GM19468 (cell line): ENCODE measurements at regions not wholly inside any gene's neighbourhood (a gene's known extent, or its start where the extent isn't known, plus 50 kb on each side); places are given as distances from the start of the nearest gene placed in this dataset.
"Not testable (repeated sequence)": the region's sequence is repeated elsewhere in the genome, so short reads cannot be mapped to it uniquely, and the experiment has no call there.

ENCODE experiments used
- ATAC-seq: cut with Tn5 transposase; IDR thresholded peaks from one replicate; pipeline ENCODE4 v1.9.1; 2021; ENCODE audit warnings: mild to moderate bottlenecking, moderate library complexity, moderate number of reproducible peaks; ENCODE audit not compliant: unreplicated experiment; ENCODE audit errors: extremely low read depth

DNA sequence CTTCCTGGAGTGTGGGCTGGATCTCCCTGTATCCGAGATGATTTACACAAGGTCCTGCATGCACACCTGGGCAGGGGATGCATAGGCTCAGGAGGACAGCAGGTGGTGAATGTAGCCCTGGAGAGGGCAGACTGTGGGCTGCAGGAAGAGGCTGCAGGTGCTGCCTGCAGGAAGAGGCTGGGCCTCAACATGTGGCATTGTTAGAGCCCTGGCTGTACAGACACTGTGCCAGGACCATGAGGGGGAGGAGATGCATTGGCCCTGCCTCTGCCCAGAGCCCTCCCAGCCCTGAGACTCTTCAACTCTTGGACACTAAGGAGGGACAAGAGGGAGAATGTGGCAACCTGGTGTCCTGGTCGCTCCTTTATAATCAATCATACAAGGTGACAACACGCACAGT is 392.8 kb downstream of the TNS1 start:
- ATAC-seq: no peak

DNA sequence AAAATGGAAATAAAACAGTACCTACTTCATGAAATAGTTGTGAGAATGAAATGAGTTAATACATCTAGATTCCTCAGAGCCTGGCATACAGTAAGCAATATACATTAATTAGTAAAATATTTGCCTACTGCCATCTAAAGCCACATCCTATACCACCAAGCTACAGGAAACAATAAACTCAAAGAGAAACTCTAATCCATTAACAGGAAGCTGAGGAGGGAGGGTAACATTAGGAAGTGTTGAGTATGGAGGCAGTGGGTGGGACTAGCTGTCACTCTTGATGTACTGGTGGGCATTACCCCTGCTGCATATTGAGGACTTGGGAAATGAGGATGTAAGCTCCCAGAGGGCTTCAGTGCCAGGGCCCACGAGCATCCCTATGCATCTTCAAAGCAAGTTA is 396.5 kb downstream of the TNS1 start:
- no peak for ATAC-seq

DNA sequence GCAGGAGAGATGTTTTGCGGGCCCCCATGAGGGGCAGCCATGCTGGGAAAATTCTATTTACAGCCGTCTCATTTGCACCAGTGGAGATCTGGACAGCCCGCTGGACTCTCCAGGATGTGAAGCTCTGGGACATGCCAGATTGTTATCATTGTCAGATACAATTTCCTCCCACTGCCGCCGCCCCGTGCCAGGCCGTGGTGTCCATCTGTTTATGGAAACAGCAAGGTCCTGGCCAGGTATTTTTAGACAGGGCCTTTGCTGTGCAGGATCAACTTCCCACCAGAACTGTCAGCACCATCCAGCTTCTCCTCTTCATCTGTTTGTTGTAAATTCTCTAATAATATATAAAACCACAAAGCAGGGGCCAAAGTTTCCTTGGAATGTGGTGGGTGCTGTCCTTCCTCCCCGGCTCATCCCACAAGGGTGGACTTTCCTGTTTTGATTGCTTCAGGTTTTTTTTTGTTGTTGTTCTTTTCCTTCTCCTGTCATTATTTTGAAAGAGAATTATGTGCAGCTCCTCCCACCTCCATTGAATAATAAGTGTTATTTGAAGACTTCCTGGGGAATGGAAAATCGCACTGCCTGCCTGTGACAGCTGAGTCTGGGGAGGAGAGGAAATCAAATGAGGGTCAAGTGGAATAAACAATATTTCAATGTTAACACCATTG is 398.1 kb downstream of the TNS1 start:
- no peak for ATAC-seq

DNA sequence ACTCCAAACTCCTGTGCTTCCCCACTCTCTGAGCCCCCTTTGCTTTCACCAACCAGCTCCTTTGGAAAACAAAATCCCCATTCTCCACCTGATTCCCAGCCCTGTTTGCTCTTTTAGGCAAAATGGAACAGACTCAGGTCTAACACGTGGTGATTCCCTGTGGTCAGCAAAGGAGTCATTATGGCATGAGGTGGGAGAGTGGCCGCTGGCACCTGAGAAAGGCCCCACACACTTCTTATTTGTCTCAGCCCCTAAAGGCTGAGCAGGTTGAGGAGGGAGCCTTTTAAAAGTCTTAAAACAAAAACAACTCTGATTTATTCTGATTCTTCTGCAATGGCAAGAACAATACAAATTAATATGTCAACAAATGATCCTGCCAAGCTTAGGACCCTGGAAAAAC is 401.2 kb downstream of the TNS1 start:
- ATAC-seq: no peak

DNA sequence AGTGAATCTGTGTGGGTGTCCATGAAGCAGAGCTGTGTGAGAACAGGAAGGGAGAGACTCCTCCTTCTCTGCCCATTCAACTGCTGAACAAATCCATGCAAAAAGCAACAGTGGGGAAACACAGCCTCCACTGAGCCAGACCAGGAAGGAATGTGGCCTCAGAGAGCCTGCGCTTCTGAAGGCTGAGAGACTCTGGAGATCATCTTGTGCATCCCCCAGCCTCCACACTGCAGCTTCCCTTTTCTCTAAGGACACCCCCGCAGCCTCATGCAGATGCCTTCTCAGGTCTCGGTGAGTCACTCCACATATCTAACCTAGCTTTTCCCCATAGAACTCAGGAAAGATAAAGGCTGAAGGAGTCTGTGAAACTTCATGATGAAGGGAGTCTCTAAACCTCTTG is 402.9 kb downstream of the TNS1 start:
- ATAC-seq: no peak

DNA sequence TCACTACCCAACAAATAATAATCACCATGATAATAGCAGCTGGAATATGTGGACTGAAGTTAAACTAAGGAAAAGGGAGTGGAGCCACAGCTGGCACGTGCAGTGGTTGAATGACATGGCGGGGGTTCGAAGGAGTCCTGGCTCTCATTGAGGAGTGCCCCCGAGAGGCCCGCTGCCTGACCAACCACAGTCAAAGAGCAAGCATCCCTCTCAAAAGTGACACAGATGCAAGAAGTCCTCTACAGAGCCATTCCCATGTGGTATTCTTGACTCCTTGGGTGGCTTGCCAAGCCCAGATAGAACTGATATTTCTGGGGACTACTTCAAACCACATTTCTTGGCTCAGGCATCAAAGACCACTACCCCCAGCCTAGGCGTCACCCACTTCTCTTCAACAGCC is 405.1 kb downstream of the TNS1 start:
- ATAC-seq: no peak

DNA sequence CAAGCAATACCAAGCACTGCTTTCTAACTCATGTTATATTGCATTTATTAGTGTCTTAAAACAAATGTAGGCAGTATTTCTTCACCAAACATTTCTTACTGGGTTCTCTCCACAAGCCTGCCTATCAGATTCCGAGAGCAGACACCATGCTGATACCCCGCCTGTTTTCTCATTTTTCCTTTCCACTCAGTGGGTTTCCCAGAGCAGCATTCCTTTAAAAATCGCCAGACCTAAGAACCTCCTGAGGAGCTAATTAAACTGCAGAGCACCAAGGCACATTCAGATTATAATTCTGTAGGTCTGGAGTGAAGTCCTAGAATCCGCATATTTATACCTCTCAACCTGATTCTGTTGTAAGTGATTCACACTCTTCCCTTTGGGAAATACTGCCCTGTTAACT is 405.6 kb downstream of the TNS1 start:
- no peak for ATAC-seq

DNA sequence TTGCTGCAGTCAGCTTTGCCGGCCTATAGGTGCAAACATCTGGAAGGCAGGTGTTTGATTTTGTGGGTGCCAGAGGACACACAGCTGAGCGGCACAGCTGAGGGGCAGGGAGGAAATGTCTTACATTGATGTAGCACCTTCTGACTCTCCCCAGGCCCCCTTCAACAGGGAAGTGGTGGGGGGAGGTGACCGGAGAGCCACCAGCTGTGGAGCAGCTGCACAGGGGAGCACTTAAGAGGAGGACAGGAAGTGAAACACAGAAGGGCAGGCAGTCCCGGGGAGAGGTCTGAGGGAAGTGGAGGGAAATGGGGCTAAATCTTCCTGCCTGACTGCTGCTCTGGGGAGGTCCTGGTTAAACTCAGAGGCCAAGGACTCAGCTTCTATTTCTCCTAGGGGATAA is 409.1 kb downstream of the TNS1 start:
- no peak for ATAC-seq

DNA sequence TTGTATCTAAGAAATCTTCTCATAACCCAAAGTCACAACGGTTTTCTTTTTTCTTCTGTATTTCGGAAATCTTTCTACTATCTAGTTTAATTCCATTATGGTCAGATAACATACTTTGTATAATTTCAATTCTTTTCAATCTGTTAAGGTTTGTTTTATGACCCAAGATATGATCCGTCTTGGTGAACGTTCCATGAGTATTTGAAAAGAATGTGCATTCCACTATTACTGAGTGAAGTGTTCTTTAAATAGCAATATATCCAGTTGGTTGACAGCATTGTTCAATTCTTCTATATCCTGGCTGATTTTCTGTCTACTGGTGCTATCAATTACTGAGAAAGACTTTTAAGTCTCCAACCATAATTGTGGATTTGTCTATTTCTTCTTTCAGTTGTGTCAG is 414.5 kb downstream of the TNS1 start:
- ATAC-seq: no peak

DNA sequence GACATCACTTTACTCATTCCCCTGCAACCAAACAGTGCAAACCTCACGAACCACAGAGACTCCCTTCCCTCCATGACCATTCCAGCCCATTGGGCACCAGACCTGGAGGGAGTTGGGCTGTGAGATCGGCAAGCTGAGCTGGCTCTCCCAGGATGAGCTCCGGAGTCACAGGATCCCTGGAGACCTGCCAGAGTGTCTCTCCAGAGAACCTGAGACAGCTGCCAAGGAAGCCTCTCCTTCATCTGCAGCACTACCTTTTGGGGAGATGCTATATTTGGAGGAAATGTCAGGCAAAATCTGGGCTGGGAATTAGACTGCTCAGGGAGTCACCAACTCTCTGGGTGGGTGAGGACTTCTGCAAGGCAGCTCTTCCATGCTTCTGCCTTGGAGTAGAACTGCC is 417.4 kb downstream of the TNS1 start:
- ATAC-seq: no peak

DNA sequence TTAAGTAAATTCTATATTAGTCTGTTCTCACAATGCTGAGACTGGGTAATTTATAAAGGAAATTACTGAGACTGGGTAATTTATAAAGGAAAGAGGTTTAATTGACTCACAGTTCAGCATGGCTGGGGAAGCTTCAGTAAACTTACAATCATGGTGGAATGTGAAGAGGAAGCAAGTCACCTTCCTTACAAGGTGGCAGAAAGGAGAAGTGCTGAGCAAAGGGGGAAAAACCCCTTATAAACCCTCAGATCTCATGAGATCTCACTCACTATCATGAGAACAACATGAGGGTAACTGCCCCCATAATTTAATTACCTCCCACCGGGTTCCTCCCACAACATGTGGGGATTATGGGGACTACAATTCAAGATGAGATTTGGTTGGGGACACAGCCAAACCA is 422.4 kb downstream of the TNS1 start:
- not testable (repeated sequence) for ATAC-seq

DNA sequence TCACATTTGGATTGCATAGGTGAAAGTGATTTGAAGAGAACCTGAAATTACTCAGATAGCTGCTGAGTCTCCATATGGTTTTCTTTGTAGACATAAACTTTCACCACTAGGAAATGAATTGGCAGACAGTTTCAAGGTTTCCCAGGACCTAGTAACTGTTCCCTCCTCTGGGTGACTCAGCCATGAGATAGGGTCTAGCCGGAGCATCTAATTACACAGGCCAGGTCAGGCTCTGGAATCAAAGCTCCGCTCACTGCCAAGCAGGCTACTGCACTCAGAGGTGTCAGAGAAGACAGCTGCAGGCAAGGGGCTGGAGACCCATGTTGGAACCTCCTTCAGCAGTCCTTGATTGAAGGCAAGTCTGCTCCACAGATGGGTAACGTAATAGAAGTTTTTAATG is 429.2 kb downstream of the TNS1 start:
- no peak for ATAC-seq

DNA sequence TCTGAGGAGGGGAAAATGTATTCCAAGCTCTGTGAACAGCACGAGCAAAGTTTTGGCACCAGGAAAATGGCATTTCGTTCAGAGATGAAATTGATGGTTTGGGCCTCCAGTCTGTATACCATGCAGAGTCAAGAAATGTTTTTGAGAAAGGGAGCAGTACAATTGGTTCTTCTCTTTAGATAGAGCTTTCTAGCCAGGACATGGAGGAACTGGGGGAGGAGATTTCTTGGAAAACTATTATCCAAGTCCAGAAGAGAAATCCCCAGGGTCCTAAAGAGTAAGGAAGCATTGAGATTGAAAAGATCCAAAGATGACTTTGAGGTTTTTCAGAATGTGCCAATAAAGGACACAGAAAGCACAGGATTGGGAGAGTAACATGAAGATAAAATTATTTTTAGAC is 432.4 kb downstream of the TNS1 start:
- no peak for ATAC-seq

DNA sequence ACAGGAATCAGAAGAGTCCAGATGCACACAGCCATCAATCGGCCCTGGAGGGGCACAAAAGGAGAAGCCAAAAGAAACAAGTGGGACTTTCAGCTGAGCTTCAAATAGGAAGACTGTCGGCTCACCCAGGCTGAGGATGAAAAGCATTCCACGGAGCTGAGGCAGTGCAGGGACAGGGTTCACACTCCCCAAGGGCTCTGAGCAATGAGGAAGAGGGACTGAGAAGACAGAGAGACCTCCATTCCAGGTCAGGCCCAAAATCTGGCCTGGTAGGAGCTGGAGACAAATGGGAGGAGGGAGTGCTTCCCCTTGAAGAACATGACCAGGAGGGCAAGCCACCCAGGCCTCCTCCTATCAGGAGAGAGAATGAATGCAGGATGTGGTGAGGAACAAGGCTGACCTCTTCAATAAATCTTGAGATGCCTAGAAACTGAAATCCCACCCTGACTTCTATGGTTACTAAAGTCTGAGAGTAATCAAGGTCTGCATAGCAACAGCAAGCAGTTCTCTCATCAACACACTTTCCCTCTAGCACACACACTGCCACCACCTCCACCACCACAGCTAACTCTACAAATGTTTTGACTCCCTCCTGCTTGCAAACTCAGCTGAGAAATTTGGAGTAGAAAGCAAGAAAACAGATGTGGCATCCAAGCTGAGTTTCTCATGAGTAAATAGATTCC is 434.4 kb downstream of the TNS1 start:
- ATAC-seq: no peak

DNA sequence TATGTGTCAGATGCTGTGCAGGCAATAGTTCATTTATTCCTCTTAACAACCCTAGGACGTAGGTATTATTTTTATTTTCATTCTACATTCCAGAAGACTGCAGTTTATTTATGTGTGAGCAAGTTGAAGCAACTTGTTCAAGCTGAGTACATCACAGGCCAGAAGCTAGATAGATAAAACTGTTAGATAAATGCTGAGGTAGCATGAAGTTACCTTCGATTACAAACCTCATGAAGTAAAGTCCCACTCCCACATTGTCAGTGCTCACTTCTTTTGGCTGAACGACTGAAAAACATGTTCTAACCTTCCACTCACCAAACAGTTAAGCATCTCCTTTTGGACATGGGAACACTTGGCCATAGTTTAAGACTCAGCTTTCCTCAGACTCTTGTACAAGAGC is 439.2 kb downstream of the TNS1 start:
- no peak for ATAC-seq

DNA sequence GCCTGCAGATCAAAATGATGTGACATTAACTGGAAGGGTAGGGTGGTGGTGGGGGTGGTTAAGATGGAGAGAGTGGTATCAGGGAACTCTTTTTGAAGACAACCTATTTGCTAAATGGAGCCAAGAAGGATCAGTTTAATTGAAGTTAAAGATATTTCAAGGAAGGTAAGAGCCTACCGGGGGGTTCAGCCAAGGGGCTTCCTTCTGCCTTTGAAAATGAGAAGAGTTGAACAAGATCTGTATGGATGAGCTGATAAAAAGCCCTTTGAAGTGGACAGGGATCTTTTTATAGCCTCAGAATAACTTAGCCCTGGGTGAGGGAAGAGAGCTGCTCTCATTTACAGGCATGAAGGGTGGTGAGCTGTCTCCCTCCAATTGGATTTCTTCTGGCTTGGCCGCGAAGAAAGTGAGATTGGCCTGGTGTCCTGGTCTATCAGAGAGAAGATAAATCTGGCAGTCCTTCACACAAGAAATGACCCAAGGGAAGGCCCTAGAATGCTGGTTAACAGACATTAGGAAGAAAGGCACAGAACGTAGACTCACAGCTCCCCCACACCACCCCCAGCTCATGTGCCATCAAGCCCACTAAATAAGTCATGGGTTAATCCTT is 439.8 kb downstream of the TNS1 start:
- ATAC-seq: no peak

DNA sequence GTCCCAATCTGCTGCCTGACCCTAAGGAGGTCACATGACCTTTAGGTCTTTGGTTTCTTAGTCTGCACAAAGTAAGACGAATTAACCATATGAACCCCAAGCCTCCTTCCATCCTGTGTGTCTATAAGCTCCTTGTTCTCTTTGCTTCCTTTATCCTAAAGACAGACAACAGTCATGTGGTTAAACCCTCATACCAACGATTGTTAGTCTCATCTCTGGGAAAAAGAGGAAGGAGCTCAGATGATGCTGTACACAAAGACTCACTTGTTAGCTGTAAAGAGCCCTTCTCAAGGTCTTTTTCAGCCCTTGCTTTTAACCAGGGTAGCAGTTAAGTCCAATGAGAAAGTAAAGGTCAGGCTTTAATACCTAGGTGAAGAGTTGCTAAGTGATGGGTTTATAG is 443.7 kb downstream of the TNS1 start:
- no peak for ATAC-seq

DNA sequence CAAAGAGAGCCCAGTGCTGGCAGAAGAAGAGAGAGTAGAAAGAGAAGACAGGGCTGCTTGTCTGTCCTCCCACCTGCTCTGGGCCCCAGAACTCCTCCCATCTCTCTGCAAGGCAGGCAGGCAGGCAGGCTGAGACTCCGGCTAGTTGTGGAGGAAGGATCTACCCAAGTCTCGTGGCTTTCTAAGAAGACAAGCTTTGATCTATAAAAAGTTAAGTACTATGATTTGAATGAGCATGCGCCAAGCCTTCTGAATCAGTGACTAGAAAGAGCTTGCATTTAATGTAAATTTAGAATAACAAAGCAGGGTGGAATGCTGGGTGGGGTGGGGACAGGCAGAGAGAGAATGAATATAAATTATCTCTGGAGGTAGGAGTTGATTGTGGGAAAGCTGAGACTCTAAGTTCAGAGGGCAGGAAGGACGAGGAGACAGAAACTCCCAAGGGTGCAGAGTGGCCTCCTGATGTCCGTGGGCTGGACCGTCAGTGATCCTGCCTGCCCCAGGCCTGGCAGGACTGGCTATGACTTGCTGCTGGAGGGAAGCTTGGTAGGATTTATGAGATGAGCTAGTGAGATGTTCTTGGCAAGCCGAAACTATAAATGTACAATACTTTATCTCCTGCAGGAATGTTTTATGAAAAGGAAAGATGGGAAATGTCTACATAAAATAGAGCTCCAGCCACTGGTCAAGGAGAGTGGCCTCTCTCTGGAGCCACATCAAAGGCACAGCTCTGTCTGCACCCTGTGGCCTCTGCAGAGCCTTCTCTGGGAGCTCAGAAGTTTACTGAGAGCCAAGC is 447.5 kb downstream of the TNS1 start:
- ATAC-seq: no peak

DNA sequence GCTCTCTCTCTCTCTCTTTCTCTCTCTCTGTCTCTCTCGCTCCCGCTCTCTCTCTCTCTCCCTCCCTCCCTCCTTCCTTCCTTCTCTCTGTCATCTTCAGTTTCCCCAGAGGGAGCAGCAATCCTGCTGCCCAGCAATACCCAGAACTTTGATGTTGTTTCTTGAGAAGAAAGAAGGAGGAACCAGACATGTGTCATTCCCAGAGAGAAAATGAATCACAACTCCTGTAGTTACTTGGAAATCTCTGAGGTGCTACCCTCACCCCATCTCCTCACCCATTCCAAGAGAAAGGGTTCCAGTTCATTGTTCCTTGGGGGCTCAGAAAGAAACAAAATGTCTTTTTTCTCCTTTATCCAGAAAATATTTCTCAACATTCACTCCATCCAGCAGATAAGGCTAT is 449.1 kb downstream of the TNS1 start:
- ATAC-seq: no peak

DNA sequence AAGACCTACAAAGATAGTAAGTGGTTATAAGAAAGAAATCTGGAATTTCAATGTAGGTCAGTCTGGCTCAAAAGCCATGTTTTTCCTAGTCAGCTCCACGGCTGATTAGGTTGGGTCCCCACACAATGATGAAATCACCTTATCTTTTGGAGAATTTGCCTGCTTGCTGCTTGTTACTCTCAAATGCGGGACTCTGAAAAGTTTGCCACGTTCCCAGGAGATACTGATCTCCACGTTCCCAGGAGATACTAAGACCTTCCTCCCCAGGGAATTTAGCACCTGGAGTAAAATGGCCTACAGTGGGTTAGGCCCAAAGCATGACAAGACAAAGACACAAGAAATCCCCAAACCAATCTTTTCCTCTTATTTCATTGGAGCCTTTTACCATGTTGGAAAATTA is 449.6 kb downstream of the TNS1 start:
- no peak for ATAC-seq

DNA sequence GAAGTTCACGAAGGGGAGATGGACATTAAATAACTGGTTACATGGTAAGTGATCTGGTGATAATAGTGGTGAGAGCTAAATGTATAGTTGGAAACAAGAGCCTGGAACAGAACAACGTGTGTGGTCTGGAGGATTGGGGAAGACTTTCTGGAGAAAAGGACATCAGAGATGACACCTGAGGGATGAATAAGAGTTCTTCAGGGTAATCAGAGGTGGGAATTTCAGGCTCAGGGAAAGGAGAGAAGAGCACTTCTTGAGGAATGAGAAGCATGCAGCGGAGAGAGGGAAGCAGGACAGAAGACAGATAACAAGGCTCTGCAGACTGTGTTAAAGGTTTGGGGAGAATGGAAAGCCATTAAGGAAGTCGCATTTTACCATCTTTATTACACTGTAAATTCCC is 450.7 kb downstream of the TNS1 start:
- ATAC-seq: no peak
